ENCODE measurements at regions not wholly inside any gene's neighbourhood (a gene's known extent, or its start where the extent isn't known, plus 50 kb on each side); places are given as distances from the start of the nearest gene placed in this dataset.

DNA sequence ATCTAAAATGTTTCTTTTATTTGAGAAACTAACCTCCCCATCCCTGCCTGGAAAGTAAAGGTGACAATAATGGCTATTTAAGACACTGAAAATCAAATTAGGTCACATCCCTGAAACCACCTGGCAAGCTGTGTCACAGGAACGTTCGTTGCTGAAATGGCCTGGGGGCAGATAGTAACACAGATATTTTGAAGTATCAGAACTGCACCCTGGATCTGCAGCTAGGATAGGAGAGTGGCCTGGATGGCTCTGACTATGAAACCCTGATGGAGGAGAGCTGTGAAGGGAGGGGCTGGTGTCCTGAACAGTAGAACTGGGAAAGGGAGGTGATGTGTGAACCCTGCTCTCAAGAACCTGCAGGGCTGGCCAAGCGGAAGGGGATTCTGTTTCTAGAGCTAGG lies 648.3 kb upstream of the CFAP20DC start:
- DNase-seq = no peak

DNA sequence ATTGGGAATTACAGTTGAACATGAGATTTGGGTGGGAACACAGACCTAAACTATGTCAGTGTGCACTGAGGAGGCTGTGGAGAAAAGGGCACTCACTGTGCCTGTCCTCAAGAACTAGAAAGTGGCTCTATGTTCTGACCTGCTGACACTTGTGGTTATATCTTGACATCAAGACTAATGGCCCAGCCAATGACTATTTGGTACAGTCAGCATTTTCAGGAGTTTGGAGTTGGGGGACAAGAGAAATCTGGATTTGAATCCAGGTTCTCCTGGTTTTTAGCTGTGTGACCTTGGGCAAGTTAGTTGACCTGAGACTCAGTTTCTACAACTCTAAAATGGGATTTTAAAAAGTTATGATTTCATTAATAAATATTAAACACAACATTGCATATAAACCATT lies 647.0 kb upstream of the CFAP20DC start:
- no peak for DNase-seq

DNA sequence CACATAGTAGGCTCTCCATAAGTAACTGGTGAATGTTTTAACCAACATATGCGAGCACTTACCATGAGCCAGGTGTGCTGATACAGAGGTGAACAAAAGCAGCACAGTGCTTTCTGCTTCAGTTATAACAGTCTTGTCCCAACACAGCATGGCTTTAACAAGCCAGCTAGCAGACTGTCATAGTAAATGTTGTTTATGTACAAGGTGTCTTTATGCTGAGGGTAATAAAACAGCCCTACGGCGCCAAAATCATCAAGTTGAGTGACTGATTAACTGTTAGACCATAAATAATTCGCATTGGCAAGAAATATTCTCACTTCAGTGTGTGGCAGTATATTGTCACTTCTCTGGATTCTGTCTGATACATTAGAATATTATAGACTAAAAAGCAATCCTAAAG lies 646.0 kb upstream of the CFAP20DC start:
- DNase-seq = no peak

DNA sequence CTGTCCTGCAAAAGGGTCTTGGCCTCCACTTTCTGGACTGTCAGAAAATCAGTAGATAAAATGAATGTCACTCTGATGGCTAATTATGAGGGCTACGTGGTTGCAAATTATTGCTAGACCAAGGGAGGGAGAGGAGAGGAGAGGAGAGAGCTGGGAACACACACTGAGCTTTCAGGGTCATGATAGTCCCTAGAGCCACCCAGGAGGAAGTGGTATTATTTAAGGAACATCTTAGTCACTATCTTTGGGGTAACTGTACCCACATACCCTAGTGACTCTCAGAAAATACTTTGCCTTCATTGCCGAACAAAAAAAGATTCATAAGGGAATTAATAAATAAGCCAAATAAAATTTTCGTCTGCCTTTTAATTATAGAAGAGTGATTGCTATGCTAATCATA lies 642.3 kb upstream of the CFAP20DC start:
- DNase-seq = no peak

DNA sequence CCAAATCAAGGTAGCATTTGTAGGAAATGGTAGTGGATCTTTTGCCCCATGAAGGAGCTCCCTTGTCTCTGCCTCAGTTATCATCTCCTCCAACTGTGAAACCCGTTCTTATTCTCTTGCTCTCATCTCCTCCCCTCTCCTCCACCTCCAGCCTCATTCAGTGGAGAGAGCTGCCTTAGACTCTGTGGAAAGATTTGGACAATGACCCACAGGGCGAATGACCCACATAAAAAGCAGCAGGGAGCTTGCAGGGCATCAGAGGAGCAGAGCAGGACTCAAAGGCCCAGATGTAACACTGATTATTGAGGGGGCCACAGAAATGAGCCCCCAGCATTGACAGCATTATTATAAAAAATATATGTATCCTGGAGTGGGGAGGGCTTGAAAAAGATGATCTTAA lies 641.1 kb upstream of the CFAP20DC start:
- no peak for DNase-seq

DNA sequence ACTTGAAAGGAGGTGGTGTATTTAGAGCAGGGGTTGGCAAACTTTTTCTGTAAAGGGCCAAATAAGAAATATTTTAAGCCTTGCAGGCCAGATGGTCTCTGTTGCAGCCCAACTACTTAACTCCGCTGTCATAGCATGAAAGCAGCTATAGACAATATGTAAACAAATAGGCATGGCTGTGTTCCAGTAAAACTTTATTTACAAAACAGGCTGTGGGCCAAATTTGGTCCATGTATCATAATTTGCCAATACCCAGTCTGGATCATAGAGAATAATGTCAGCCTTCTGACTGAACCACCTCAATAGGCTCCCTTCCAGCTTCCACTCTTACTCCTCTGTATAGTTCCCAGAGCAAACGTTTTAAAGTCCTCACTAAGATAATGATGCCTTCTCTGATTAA lies 638.8 kb upstream of the CFAP20DC start:
- no peak for DNase-seq

DNA sequence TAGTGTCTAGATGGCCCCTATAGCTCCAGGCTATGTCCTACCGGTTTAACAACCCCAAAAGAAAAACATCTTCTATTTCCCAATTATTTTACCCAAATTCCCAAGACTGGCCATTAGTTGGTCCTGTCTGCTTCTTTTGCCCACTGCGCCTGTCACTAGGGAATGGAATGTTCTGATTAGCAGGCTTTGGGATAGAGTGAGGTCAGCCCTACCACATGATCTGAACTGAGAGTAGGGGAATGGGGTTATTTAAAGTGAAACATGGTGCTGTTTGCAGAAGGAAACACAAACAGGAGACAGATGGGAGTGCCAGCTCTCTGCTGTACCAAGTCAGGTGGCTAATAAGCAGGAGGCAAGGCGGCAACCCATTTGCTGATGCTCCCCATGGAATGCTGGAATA lies 635.6 kb upstream of the CFAP20DC start:
- no peak for DNase-seq

DNA sequence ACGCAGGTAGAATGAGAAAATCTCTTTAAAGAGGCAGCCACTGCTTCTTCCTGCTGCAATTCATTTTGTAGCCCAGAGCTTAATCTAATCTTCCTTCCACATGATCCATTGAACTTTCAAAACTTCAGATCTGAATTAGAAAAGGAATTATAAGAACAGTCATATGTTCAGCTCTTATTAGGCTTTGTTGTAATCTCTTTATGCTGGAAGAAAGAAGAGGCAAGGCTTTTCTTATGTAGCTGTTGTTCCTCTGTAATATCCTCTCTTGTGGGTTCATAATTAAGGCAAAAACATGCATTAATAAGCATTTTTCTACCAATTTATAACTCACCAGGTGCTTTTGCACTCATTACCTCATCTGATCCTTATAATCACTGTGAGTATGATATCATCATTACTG lies 634.9 kb upstream of the CFAP20DC start:
- DNase-seq = no peak

DNA sequence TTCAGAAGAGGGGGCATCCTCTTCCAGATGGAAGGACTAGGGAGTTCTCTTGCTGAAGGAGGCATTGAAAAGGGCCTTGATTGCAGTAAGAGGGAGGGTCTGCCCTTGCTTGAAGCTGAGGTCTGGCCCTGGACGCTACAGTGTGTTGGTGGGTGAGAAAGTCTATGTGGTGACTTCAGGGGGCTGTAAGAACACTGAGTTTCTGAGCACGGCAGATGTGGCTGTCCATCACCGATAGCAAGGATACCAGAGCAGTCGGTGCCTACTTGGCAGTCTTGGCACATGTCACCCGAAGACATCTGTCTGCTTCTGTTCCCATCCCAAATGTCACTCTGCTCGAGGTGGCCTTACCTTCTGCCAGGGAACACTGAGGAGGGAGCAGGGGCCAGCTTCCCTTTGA lies 631.1 kb upstream of the CFAP20DC start:
- DNase-seq = peak; percentile 47

DNA sequence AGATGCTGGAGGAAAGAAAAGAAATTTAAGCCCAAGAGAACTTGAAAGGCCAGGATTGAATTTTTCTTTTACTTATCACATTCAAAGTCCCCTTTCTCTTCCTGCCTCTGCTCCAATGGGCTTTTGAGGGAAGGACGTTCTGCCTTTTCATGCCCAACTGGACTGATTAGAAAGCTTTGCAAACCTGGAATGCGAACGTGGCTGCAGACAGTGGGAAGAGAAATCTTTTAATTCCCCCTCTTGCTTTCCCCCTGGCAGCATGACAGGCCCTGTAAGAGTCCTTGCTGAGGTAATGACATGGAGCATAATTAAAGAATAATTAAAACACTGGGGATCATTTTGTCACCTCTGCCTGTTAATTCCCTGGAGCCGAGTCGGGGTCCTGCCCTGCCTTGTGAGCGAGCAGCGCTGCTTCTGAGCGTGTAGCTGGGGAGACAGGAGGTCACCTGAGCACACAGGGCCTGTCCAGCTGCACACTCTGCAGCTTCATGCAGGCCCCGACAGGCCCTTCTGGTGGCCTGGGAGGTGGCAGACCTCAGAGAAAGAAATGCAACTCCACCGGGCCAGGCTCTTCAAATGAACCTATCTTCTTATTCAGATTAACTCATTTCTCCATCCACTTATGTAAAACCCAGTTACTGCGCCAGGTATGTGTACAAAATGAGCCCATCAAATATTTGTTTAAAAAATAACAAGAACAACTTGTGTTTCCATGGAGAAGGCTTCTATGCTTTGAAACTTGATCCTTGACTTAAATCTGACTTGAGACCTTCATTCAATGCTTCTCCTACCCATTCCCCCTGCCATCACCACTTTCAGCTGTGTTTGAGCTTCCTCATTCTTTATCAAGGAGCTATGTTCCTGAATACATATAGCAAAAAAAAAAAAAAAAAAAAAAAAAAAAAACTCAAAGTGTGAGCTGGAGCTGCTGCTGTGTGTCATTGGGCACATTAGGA lies 628.2 kb upstream of the CFAP20DC start:
- no peak for DNase-seq

DNA sequence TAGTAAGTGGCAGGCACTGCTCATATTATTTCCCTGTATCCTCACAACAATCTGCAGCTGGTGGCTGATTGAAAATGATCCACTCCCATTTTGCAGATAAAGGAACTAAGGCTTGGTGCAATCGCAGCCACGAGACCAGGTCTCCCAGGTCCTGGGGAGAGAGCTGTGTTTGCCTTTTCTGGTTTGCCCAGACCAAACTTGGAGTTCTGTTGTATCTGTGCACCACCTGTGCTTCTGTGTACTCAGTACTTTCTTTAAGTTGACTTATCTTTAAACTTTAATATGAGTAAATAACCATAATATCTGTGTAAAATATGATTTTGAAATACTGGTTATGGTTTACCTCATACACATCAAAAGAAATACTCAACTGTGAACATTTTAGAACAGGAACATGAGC lies 625.7 kb upstream of the CFAP20DC start:
- no peak for DNase-seq

DNA sequence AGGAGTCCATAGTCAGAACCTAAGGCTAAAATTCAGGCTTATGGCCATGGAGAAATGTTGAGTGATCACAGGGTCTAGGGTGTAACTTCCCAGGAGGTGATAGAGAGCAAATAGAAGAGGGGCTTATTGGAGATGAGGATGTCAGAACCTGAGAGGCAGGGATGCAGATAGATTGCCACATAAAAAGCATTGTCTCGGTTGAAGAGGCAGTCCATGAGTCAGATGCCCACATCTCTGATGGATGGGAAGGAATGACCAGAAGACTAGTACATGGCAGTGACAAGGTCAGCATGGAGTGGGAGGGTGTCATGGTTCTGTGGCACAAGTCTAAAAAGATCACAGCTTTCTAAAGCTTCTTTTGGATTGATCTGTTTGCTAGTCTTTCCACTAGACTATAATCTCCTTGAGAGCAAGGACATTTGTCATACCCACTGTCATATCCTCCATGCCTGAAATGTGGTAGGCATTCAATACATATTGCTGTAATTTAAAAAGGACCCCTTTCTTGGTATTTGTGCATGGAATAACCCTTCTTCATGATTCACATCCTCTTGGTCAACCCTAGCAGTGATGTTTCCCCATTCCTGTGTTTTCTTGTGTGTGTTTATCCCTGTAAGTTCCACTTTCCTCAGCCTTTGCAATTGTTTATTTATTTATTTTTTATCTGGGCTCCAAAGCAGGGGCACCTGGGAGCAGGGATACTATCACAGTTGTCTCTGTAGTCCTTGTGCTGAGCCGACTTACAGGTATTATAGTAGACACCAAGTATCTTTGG lies 613.4 kb upstream of the CFAP20DC start:
- DNase-seq = no peak

DNA sequence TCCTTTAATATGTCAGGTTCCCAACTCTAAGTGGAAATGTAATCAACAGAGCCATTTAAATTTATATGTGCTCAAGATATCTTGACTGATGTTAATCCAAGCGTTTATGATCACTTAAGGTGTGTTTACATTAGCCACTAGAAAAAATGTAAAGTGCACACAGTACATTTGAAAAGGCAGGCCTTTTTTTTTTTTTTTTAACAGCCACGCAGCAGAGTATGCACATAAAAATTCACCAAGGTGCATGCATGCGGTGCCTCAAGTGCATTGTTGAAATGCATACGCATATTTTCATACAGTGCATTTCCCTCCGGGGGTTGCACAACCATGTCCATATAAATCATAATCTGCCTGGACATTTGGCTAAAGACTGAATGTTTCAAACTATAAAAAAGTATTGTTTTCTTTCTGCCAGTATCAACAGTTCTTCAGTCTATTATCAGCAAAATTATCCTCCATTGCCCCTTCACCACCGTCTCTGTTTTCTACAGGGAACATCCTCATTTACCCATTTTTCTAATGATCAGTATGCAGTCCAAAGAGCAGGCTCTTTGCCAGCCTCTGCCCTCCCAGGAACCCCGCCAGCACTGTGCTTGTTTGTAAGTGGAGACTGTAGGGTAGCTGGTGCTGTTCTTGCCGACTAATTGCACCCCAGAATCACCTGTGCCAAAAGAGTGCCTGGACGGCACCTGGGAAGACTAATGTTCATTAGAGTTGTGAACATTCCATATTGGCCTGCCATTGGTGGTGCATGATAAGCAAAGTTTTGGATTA lies 611.2 kb upstream of the CFAP20DC start:
- no peak for DNase-seq

DNA sequence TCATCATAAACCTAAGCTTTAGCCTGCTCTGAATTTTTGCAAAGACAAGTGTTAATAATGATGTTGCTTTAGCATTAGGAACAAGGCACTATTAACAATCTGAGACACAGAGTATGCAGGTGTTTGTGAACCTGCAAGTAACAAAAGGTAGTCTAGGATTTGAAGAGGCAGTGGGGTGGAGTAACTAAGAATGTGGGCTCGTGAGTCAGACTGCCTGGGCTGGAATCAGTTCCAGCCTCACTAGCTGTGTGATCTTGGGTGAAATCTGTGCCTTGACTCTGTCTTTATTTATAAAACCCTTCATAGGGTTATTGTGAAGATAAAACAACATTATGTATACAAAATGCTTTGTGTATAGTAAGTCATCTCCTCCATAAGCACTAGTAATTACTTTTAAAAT lies 610.6 kb upstream of the CFAP20DC start:
- no peak for DNase-seq

DNA sequence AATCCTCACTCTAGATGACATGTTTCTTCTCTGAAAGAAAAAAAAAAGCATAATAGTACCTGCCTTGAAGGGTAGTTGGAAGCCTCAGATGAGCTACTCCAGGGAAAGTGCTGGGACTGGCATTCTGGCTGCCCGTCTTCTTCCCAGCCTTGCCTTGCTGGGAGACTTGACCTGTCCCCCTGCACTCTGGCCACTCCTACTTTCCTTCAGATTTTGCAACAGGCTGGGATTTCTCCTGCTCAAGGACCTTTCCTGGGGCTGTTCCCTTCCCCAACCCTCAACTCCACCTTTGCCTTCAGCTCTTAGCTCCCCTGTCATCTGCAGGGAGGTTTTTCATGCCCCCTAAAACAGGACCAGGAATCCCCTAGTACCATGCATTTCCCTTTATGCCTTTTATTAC lies 609.9 kb upstream of the CFAP20DC start:
- DNase-seq = no peak

DNA sequence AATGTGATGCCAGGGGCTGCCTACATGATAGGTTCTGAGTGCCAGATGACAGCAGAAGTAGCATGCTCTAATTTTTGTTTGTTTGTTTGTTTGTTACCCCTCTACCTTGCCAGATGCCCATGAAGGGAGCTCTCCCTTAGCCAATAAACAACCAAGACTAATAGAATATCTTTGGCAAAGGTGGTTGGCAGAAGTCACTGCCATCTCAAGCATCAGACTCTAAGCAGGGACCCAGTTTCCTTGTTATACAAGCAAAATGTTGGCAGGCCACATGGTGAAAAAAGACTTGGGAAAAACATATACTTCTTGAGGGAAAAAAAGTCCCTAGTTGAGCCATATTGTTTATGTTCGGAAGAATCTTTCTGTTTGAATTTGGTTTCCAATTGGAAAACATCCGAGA lies 609.0 kb upstream of the CFAP20DC start:
- DNase-seq = no peak

DNA sequence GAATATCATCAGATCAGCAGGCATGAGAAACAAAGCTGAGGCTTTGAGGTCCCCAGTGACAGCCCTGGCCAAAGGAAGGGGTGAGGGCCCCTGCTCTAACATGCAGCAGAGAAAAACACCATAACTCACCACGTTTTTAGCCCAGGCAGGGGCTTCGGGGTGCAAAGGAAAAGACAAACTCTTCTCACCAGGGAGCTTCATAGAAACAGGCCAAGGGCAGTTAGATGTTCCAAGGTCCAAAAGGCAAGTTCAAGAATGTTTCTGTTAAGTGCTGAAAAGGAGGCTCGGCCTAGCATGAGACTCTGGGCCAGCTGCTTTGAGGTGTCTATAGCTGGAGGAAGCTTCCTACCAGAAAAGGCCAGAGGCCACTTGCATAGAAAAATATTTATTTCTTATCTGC lies 608.4 kb upstream of the CFAP20DC start:
- peak; percentile 24 for DNase-seq

DNA sequence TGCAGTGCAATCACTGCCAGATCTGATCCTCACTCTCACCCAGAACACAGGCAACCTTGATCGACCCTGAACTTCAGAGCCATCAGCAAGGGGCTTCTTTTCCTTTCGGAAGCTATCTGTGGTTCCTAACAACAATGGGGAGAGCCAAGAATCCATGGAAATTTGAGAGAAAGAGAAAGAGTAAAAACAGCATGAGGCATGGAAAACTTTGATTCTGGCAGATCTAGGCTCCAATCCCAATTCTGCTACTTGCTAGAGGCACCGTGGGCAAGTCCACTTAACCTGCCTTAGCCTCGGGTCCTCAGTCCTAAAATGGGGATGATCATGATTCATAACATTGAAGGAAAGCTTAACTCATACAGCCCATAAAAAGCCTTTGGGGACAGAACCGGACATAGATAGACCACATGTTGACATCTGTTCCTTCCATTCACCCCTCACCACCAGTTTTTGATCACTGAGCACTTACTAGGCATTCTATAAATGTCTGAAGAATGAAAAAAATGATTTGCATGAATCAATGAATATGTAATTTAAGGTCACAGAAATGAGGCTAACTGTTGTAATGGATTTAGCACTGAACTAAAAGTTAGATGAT lies 605.7 kb upstream of the CFAP20DC start:
- no peak for DNase-seq

DNA sequence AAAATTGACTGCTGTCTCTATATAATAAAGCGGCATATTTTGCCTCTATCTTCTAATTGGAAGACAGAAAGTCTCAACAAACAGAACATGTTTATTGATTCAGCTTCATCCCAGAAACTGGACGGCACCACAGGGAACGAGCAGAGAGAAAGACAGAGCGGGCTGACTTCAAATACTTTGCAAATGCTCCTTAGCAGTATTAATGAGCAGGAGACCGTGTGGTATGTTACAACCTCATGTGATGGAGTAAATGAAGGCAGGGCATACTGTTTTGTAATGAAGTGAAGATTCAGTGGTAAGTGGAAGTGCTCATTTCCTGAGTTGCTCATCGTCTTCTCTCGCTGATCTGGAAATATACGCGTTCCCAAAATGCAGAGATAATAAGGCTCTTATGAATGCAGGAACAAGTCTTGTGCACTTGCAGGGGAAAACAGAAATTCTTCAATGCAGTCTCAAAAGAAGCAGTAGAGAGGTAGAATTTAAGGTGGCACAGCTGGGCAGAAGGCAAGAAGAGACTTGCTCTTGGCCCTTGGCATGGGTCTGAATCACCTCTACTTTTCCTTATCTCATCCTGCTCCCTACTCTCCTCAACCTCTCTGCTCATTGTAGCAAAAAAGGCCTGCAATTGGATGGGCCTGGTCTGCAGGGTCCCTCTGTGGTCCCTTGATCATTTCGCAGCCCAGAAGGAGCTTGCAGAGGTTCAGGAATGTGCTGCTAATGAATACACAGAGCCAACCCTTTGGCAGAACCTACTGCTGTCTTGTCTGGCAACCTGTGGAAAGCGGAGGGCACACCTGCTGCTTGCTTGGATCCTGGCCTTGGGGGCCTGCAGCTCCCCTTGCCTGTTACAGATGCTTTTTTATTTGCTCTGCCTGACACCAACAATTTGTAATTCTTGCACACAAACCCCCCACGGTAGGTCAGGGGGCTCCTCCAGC lies 604.9 kb upstream of the CFAP20DC start:
- no peak for DNase-seq

DNA sequence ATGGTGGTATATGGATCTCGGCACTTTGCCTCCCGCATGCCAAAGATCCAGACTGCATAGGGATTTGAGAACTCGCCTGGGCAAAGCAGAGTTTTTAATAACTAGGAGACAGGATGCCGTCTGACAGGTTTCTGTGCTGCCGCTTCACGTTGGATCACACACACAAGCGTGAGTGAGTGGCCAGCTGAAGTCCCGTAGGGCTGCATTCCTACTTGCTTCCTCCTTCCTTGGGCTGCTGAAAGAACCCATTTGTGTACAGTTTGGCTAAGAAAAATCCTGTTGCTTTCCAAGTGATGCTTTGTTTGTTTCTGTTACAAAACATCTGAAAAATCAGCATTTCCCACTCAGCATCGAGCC lies 604.3 kb upstream of the CFAP20DC start:
- peak; percentile 82 for DNase-seq

DNA sequence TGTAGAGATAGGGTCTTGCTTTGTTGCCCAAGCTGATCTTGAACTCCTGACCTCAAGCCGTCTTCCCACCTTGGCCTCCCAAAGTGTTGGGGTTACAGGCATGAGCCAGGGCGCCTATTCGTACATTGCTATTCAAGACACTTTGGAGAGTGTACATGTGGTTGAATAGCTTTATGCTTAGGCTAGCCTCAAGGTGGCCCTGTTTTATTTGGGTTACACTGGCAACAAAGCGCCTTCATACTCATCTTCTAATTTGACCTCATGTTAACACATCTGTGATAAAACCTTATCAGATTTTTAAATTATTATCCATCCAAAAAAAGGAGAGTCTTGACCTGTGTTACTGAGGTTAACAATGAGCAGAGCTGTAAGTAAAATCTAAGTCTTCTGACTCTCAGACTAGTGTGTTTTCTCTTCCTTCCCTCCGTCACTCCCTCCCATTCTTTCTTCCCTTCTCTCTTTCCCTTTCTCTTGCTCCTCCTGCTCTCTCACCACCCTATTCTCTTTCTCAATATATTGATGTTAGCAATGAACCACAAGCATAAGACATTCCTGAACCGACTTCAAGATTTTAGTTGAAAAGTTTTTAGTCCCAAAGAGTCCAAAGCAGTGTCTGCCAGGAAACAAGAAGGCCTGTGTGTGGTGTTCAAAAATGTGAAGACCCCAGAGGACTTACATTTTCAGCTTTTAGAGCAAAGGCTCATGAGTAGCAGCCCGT lies 603.7 kb upstream of the CFAP20DC start:
- no peak for DNase-seq
